ENCODE measurements at regions not wholly inside any gene's neighbourhood (a gene's known extent, or its start where the extent isn't known, plus 50 kb on each side); places are given as distances from the start of the nearest gene placed in this dataset.

GRCh38 chr18:45267622-45268021, 347.7 kb upstream of the SLC14A2 start:
- Histone ChIP-seq H3K27me3 (ENCODE audit: low read length) (no peaks in the 10 kb centered on the region), H3K9me2 (replicated peaks; ENCODE audit: insufficient read depth, low read length) (no peaks in the 10 kb centered on the region), H3K36me3 (ENCODE audit: insufficient read depth, low read length) (no peaks in the 10 kb centered on the region), H2AFZ (ENCODE audit: low read length) (no peak overlapping the region), H3K9ac (ENCODE audit: low read length) (no peak overlapping the region), H3K4me3 (ENCODE audit: low read length) (no peak overlapping the region), H3K4me1 (ENCODE audit: low read length) (no peaks in the 10 kb centered on the region), H3K9me3 (ENCODE audit: low read length) (no peaks in the 10 kb centered on the region), H3K27ac (ENCODE audit: low read length) (no peak overlapping the region), H3K79me2 (ENCODE audit: low read length) (no peaks in the 10 kb centered on the region), H4K20me1 (ENCODE audit: insufficient read depth, low read depth, low read length) (no peaks in the 10 kb centered on the region), H3K4me2 (ENCODE audit: low read depth, low read length, poor library complexity, severe bottlenecking) (no peak overlapping the region)
- DNase-seq: no peak

- Histone ChIP-seq H3K9me3 (ENCODE audit: low read length) (no peaks in the 10 kb centered on the region), H3K27ac (ENCODE audit: low read length) (no peak overlapping the region), H3K9ac (ENCODE audit: low read length) (no peak overlapping the region), H3K9me2 (replicated peaks; ENCODE audit: insufficient read depth, low read length) (no peaks in the 10 kb centered on the region), H2AFZ (ENCODE audit: low read length) (no peak overlapping the region), H3K36me3 (ENCODE audit: insufficient read depth, low read length) (no peaks in the 10 kb centered on the region), H4K20me1 (ENCODE audit: insufficient read depth, low read depth, low read length) (no peaks in the 10 kb centered on the region), H3K27me3 (ENCODE audit: low read length) (no peaks in the 10 kb centered on the region), H3K4me1 (ENCODE audit: low read length) (no peaks in the 10 kb centered on the region), H3K79me2 (ENCODE audit: low read length) (no peaks in the 10 kb centered on the region), H3K4me3 (ENCODE audit: low read length) (no peak overlapping the region), H3K4me2 (ENCODE audit: low read depth, low read length, poor library complexity, severe bottlenecking) (no peak overlapping the region)
- no peak for DNase-seq
Measured at GRCh38 chr18:45268583-45268982, 346.7 kb upstream of the SLC14A2 start.

- H3K4me1 ChIP-seq (ENCODE audit: low read length): no peaks in the 10 kb centered on the region
- H3K27me3 ChIP-seq (ENCODE audit: low read length): no peaks in the 10 kb centered on the region
- H2AFZ ChIP-seq (ENCODE audit: low read length): no peak overlapping the region
- peaks cover 3% of the 10 kb centered on the region; the same call in 1 of the 2 replicates for H3K9me3 ChIP-seq (ENCODE audit: low read length)
- H3K4me2 ChIP-seq (ENCODE audit: low read depth, low read length, poor library complexity, severe bottlenecking): no peak overlapping the region
- H3K9me2 ChIP-seq (replicated peaks; ENCODE audit: insufficient read depth, low read length): no peaks in the 10 kb centered on the region
- H3K9ac ChIP-seq (ENCODE audit: low read length): no peak overlapping the region
- no peaks in the 10 kb centered on the region for H4K20me1 ChIP-seq (ENCODE audit: insufficient read depth, low read depth, low read length)
- H3K36me3 ChIP-seq (ENCODE audit: insufficient read depth, low read length): no peaks in the 10 kb centered on the region
- H3K79me2 ChIP-seq (ENCODE audit: low read length): no peaks in the 10 kb centered on the region
- H3K27ac ChIP-seq (ENCODE audit: low read length): no peak overlapping the region
- no peak for DNase-seq
- no peak overlapping the region for H3K4me3 ChIP-seq (ENCODE audit: low read length)
Measured at GRCh38 chr18:45270289-45270771, 344.9 kb upstream of the SLC14A2 start.

GRCh38 chr18:45274026-45274425, 341.2 kb upstream of the SLC14A2 start:
- DNase-seq: no peak
- Histone ChIP-seq H3K79me2 (ENCODE audit: low read length) (no peaks in the 10 kb centered on the region), H3K9ac (ENCODE audit: low read length) (no peak overlapping the region), H3K27ac (ENCODE audit: low read length) (no peak overlapping the region), H4K20me1 (ENCODE audit: insufficient read depth, low read depth, low read length) (no peaks in the 10 kb centered on the region), H3K9me2 (replicated peaks; ENCODE audit: insufficient read depth, low read length) (no peaks in the 10 kb centered on the region), H3K36me3 (ENCODE audit: insufficient read depth, low read length) (no peaks in the 10 kb centered on the region), H3K4me2 (ENCODE audit: low read depth, low read length, poor library complexity, severe bottlenecking) (no peak overlapping the region), H3K4me3 (ENCODE audit: low read length) (no peak overlapping the region), H3K27me3 (ENCODE audit: low read length) (no peaks in the 10 kb centered on the region), H3K9me3 (ENCODE audit: low read length) (peaks cover 4% of the 10 kb centered on the region; the same call in 1 of the 2 replicates), H2AFZ (ENCODE audit: low read length) (no peak overlapping the region), H3K4me1 (ENCODE audit: low read length) (peaks cover 8% of the 10 kb centered on the region)

- DNase-seq: peak; percentile 92
- H3K9ac ChIP-seq (ENCODE audit: low read length): no peak overlapping the region
- no peaks in the 10 kb centered on the region for H3K36me3 ChIP-seq (ENCODE audit: insufficient read depth, low read length)
- H2AFZ ChIP-seq (ENCODE audit: low read length): no peak overlapping the region
- no peak overlapping the region for H3K4me2 ChIP-seq (ENCODE audit: low read depth, low read length, poor library complexity, severe bottlenecking)
- no peak overlapping the region for H3K27ac ChIP-seq (ENCODE audit: low read length)
- no peaks in the 10 kb centered on the region for H3K79me2 ChIP-seq (ENCODE audit: low read length)
- peaks cover 8% of the 10 kb centered on the region for H3K4me1 ChIP-seq (ENCODE audit: low read length)
- H3K9me3 ChIP-seq (ENCODE audit: low read length): peaks cover 4% of the 10 kb centered on the region; the same call in 1 of the 2 replicates
- H3K9me2 ChIP-seq (replicated peaks; ENCODE audit: insufficient read depth, low read length): no peaks in the 10 kb centered on the region
- no peaks in the 10 kb centered on the region for H3K27me3 ChIP-seq (ENCODE audit: low read length)
- no peak overlapping the region for H3K4me3 ChIP-seq (ENCODE audit: low read length)
- H4K20me1 ChIP-seq (ENCODE audit: insufficient read depth, low read depth, low read length): no peaks in the 10 kb centered on the region
Measured at GRCh38 chr18:45275367-45276113, 339.7 kb upstream of the SLC14A2 start.

- no peaks in the 10 kb centered on the region for H3K27me3 ChIP-seq (ENCODE audit: low read length)
- peaks cover 8% of the 10 kb centered on the region for H3K4me1 ChIP-seq (ENCODE audit: low read length)
- H3K4me3 ChIP-seq (ENCODE audit: low read length): no peak overlapping the region
- peaks cover 4% of the 10 kb centered on the region; the same call in 1 of the 2 replicates for H3K9me3 ChIP-seq (ENCODE audit: low read length)
- no peak overlapping the region for H3K27ac ChIP-seq (ENCODE audit: low read length)
- H3K4me2 ChIP-seq (ENCODE audit: low read depth, low read length, poor library complexity, severe bottlenecking): no peak overlapping the region
- H3K79me2 ChIP-seq (ENCODE audit: low read length): no peaks in the 10 kb centered on the region
- H3K9ac ChIP-seq (ENCODE audit: low read length): no peak overlapping the region
- no peaks in the 10 kb centered on the region for H3K36me3 ChIP-seq (ENCODE audit: insufficient read depth, low read length)
- no peaks in the 10 kb centered on the region for H3K9me2 ChIP-seq (replicated peaks; ENCODE audit: insufficient read depth, low read length)
- H2AFZ ChIP-seq (ENCODE audit: low read length): no peak overlapping the region
- DNase-seq: no peak
- no peaks in the 10 kb centered on the region for H4K20me1 ChIP-seq (ENCODE audit: insufficient read depth, low read depth, low read length)
Measured at GRCh38 chr18:45276878-45277277, 338.4 kb upstream of the SLC14A2 start.

GRCh38 chr18:45277908-45278307, 337.4 kb upstream of the SLC14A2 start:
- DNase-seq: no peak
- no peak overlapping the region for H3K4me2 ChIP-seq (ENCODE audit: low read depth, low read length, poor library complexity, severe bottlenecking)
- peaks cover 4% of the 10 kb centered on the region; the same call in 1 of the 2 replicates for H3K9me3 ChIP-seq (ENCODE audit: low read length)
- no peak overlapping the region for H3K27ac ChIP-seq (ENCODE audit: low read length)
- no peak overlapping the region for H3K9ac ChIP-seq (ENCODE audit: low read length)
- H2AFZ ChIP-seq (ENCODE audit: low read length): no peak overlapping the region
- H3K79me2 ChIP-seq (ENCODE audit: low read length): no peaks in the 10 kb centered on the region
- H3K9me2 ChIP-seq (replicated peaks; ENCODE audit: insufficient read depth, low read length): no peaks in the 10 kb centered on the region
- no peaks in the 10 kb centered on the region for H4K20me1 ChIP-seq (ENCODE audit: insufficient read depth, low read depth, low read length)
- H3K4me1 ChIP-seq (ENCODE audit: low read length): peaks cover 11% of the 10 kb centered on the region
- H3K27me3 ChIP-seq (ENCODE audit: low read length): no peaks in the 10 kb centered on the region
- no peak overlapping the region for H3K4me3 ChIP-seq (ENCODE audit: low read length)
- H3K36me3 ChIP-seq (ENCODE audit: insufficient read depth, low read length): no peaks in the 10 kb centered on the region

GRCh38 chr18:45280481-45281276, 334.6 kb upstream of the SLC14A2 start:
- DNase-seq: no peak
- no peak overlapping the region for H3K27ac ChIP-seq (ENCODE audit: low read length)
- no peaks in the 10 kb centered on the region for H4K20me1 ChIP-seq (ENCODE audit: insufficient read depth, low read depth, low read length)
- no peak overlapping the region for H3K9ac ChIP-seq (ENCODE audit: low read length)
- H3K4me1 ChIP-seq (ENCODE audit: low read length): peaks cover 24% of the 10 kb centered on the region
- no peaks in the 10 kb centered on the region for H3K36me3 ChIP-seq (ENCODE audit: insufficient read depth, low read length)
- no peak overlapping the region for H3K4me2 ChIP-seq (ENCODE audit: low read depth, low read length, poor library complexity, severe bottlenecking)
- H2AFZ ChIP-seq (ENCODE audit: low read length): no peak overlapping the region
- no peaks in the 10 kb centered on the region for H3K9me2 ChIP-seq (replicated peaks; ENCODE audit: insufficient read depth, low read length)
- no peaks in the 10 kb centered on the region for H3K27me3 ChIP-seq (ENCODE audit: low read length)
- H3K9me3 ChIP-seq (ENCODE audit: low read length): no peaks in the 10 kb centered on the region
- H3K4me3 ChIP-seq (ENCODE audit: low read length): no peak overlapping the region
- H3K79me2 ChIP-seq (ENCODE audit: low read length): no peaks in the 10 kb centered on the region

Measured in Karpas-422 (cell line).